Activated CD4-positive, alpha-beta memory T cell treated with anti-CD3 and anti-CD28 coated beads for 36 hours (primary cell): ENCODE measurements at regions not wholly inside any gene's neighbourhood (a gene's known extent, or its start where the extent isn't known, plus 50 kb on each side); places are given as distances from the start of the nearest gene placed in this dataset.

Source experiments
- CTCF ChIA-PET: fragments of 350-600 bp; sonication (Branson Sonifier 250); formaldehyde crosslinking; loops from one replicate; lab custom pipeline; 2021; ENCODE audit warnings: antibody characterized with exemption, inconsistent platforms; lab: Charles Lee
- POLR2A ChIA-PET: fragments of 350-600 bp; sonication (Branson Sonifier 250); formaldehyde crosslinking; loops from one replicate; lab custom pipeline; 2021; ENCODE audit warnings: antibody characterized with exemption; lab: Charles Lee
- DNase-seq: peaks from one replicate; pipeline ENCODE4 v3.0.0-alpha.2; 2020
- H3K27ac Mint-ChIP-seq: one replicate; pipeline ENCODE4 v1.8.0; 2021; ENCODE audit warnings: mixed read lengths
- H3K27me3 Mint-ChIP-seq: one replicate; pipeline ENCODE4 v1.8.0; 2021; ENCODE audit warnings: mixed read lengths
- H3K36me3 Mint-ChIP-seq: one replicate; pipeline ENCODE4 v1.8.0; 2021; ENCODE audit warnings: mixed read lengths
- H3K4me1 Mint-ChIP-seq: one replicate; pipeline ENCODE4 v1.8.0; 2021; ENCODE audit warnings: low read depth, mixed read lengths
- H3K4me3 Mint-ChIP-seq: one replicate; pipeline ENCODE4 v1.8.0; 2021; ENCODE audit warnings: mild to moderate bottlenecking, mixed read lengths
- H3K9me3 Mint-ChIP-seq: one replicate; pipeline ENCODE4 v1.8.0; 2021; ENCODE audit warnings: mixed read lengths
- intact Hi-C: fragments of 100-400 bp; cut with micrococcal nuclease; formaldehyde crosslinking; loops from one replicate; pipeline ENCODE4 v1.15.1; 2023

DNA sequence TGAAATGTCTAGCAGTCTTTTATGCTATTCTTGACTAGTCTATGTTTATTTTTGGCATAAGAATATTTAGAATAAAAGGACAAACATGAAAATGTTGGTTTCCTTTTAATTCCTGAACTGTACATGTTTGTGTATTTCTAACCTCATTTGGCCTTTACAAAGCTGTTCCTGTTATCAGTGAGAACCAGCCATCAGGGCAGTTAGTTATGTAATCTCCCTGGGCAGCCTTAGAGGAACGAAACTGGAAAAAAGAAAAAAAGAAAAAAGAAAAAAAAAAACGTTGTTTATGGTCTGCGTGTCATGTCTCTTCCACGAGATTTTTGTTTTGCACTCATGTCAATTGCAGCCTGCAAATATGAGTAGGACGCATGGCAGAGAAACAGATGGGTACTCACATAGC lies 193.7 kb downstream of the MAGEB5 start:
- CTCF ChIA-PET = no interaction called here
- no peak overlapping the region for H3K4me3 Mint-ChIP-seq
- H3K36me3 Mint-ChIP-seq = no peaks in the 10 kb centered on the region
- H3K27ac Mint-ChIP-seq = no peak overlapping the region
- no peaks in the 10 kb centered on the region for H3K4me1 Mint-ChIP-seq
- DNase-seq = no peak
- H3K9me3 Mint-ChIP-seq = no peaks in the 10 kb centered on the region
- POLR2A ChIA-PET = no interaction called here
- no peaks in the 10 kb centered on the region for H3K27me3 Mint-ChIP-seq
- intact Hi-C loops = no loop called here

GRCh38 chrX:26387906-26388305 lies 171.9 kb downstream of the MAGEB5 start:
- CTCF ChIA-PET = no interaction called here
- Mint-ChIP-seq H3K4me1 (no peaks in the 10 kb centered on the region), H3K4me3 (no peak overlapping the region), H3K27ac (no peak overlapping the region), H3K27me3 (no peaks in the 10 kb centered on the region), H3K36me3 (no peaks in the 10 kb centered on the region), H3K9me3 (no peaks in the 10 kb centered on the region)
- intact Hi-C loops = no loop called here
- DNase-seq = no peak
- POLR2A ChIA-PET = no interaction called here

DNA sequence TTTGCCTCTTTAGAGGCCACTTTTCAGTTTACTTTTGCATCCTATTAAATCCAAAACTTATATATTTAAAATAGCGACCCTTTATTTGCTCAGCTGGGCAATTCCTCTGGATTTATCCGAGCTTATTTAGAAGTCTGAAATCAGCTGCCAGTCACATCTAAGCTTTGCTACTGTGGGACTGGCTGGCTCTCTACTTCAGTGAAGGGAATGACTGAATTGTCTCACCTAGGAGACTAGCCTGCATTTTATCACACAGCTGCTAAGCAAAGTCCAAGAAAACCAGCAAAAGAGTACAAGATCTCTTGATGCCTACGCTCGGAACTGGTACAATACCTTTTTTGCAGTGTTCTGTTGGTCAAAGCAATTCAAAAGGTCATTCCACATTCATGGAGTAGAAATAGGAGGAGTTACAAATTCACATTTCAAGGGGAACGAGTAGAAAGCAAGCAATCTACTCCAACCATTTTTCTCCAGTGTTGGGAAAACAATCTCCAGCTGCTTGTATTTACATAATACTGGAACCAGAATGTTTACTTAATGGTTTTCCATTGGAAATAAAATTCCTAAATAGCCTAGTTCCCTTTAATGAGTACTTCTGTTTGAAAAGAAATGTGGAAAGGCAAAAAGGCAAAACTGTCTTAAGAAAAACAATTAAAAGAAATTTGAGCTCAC lies 160.2 kb downstream of the MAGEB5 start:
- DNase-seq = no peak
- CTCF ChIA-PET = interaction anchor here (0.7 kb wide), 1 partner anchor 248 kb away, joined by 3 read pairs; no protein-coding TSS in a partner anchor
- no peak overlapping the region for H3K4me3 Mint-ChIP-seq
- H3K36me3 Mint-ChIP-seq = no peaks in the 10 kb centered on the region
- intact Hi-C loops = no loop called here
- H3K4me1 Mint-ChIP-seq = no peaks in the 10 kb centered on the region
- H3K9me3 Mint-ChIP-seq = peaks cover 2% of the 10 kb centered on the region
- no peak overlapping the region for H3K27ac Mint-ChIP-seq
- no peaks in the 10 kb centered on the region for H3K27me3 Mint-ChIP-seq
- POLR2A ChIA-PET = no interaction called here

- intact Hi-C loops = no loop called here
- H3K4me1 Mint-ChIP-seq = no peaks in the 10 kb centered on the region
- no peak overlapping the region for H3K27ac Mint-ChIP-seq
- DNase-seq = no peak
- no peaks in the 10 kb centered on the region for H3K27me3 Mint-ChIP-seq
- ChIA-PET POLR2A (no interaction called here), CTCF (no interaction called here)
- H3K4me3 Mint-ChIP-seq = no peak overlapping the region
- H3K36me3 Mint-ChIP-seq = no peaks in the 10 kb centered on the region
- peaks cover 2% of the 10 kb centered on the region for H3K9me3 Mint-ChIP-seq
Measured at GRCh38 chrX:26375346-26375745, 159.4 kb downstream of the MAGEB5 start.

DNA sequence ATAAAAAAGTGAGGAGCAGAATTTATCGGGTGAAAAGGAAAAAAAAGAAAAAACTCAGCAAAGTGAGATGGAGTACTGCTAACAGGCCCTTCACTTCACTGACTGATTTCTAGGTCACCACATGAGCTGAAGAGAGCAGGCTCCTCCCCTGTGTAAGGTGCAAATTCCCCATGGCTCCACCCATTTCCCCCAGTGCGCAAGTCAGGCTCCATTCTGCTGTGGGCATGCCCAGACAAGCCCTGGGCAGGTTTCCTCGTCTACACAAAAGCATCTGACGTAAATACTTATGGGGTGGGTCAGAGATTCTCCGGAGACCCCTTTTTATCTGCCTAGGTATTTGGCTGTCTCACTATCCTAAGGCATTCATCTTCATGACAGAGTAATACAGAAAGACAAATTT lies 157.9 kb downstream of the MAGEB5 start:
- POLR2A ChIA-PET = no interaction called here
- intact Hi-C loops = no loop called here
- CTCF ChIA-PET = no interaction called here
- H3K27me3 Mint-ChIP-seq = no peaks in the 10 kb centered on the region
- no peak overlapping the region for H3K27ac Mint-ChIP-seq
- H3K9me3 Mint-ChIP-seq = no peaks in the 10 kb centered on the region
- no peaks in the 10 kb centered on the region for H3K4me1 Mint-ChIP-seq
- no peak for DNase-seq
- H3K4me3 Mint-ChIP-seq = no peak overlapping the region
- H3K36me3 Mint-ChIP-seq = no peaks in the 10 kb centered on the region

DNA sequence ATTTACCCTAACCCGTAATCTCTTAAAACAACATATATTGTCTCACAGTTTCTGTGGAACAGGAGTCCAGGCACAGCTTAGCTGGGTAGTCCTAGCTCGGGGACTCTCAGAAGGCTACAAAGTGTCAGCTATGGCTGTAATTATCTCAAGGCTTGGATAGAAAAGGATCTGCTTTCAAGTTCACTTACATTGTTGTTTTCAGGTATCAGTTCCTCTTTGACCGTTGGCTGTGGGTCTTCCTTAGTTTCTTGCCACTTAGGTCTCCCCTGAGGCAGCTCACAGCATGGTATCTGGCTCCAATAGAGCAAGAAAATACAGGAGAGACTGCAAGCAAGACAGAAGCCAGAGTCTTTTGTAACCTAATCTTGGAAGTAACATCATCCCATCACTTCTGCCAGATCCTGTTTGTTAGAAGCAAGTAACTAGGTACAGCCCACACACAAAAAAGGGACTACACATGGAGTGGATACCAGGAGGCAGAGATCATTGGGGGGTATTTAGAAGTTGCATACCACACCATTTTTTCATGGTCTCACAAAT lies 137.0 kb downstream of the MAGEB5 start:
- no peak for DNase-seq
- Mint-ChIP-seq H3K27me3 (no peaks in the 10 kb centered on the region), H3K27ac (no peak overlapping the region), H3K4me1 (no peaks in the 10 kb centered on the region), H3K9me3 (no peaks in the 10 kb centered on the region), H3K36me3 (no peaks in the 10 kb centered on the region), H3K4me3 (no peak overlapping the region)
- ChIA-PET CTCF (no interaction called here), POLR2A (no interaction called here)
- intact Hi-C loops = no loop called here

DNA sequence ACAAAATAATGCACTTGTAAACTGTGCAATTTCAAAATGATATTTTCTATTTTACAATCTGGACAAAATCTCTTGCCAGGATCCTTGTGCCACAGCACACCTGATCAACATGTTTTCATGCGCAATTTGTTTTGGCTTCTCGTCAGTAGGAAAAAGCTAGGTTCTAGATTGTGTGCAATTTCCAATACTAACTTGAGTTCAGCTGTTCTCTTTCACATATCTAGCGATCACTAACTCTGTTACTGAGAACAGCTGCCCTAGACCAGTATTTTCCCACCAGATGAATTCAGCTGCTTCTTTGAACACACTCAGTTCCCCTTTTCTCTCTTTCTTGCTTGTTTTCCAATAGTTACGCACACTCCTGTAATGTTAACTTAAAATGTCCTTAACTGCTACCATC lies 131.2 kb downstream of the MAGEB5 start:
- H3K4me3 Mint-ChIP-seq = no peak overlapping the region
- H3K9me3 Mint-ChIP-seq = no peaks in the 10 kb centered on the region
- POLR2A ChIA-PET = no interaction called here
- H3K27me3 Mint-ChIP-seq = no peaks in the 10 kb centered on the region
- no peaks in the 10 kb centered on the region for H3K4me1 Mint-ChIP-seq
- CTCF ChIA-PET = no interaction called here
- H3K27ac Mint-ChIP-seq = no peak overlapping the region
- no peaks in the 10 kb centered on the region for H3K36me3 Mint-ChIP-seq
- intact Hi-C loops = no loop called here
- no peak for DNase-seq

- Mint-ChIP-seq H3K4me1 (no peaks in the 10 kb centered on the region), H3K27me3 (no peaks in the 10 kb centered on the region), H3K27ac (no peak overlapping the region), H3K4me3 (no peak overlapping the region), H3K9me3 (peaks cover 3% of the 10 kb centered on the region), H3K36me3 (no peaks in the 10 kb centered on the region)
- CTCF ChIA-PET = no interaction called here
- POLR2A ChIA-PET = no interaction called here
- no peak for DNase-seq
- intact Hi-C loops = no loop called here
Measured at GRCh38 chrX:26334232-26334631, 118.3 kb downstream of the MAGEB5 start.

DNA sequence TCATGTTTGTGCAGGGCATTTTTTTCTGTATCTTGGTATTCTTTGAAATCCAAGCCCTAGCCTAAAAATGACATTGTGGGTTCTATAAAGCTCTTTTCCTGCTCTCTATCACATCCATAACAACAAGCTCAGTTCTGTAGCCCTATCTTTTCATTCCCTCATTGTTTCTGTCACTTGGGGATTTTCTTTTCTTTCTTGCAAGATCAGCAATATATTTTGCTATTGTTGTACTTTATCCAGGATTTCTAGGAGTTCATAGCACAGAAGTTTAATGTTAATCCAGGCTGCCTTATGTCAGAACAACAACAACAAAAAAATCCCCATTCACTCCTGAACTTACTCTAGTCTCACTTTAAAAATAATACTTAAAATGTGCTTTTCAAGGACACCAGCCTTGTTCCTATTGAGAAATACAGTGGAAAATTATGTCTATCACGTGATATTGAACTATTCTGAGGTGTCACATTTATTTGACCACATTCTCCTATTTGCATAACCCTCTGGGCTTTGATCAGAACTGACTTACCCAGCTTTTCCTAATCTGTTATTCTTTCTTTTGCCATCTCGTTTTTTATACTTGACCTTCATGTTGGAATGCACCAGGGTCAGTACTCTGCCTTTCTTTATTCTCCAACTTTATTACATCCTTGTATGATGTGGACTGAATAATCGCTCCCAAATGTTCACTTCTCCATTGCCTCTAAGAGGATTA lies 112.8 kb downstream of the MAGEB5 start:
- no peaks in the 10 kb centered on the region for H3K4me1 Mint-ChIP-seq
- no peaks in the 10 kb centered on the region for H3K9me3 Mint-ChIP-seq
- no peak overlapping the region for H3K4me3 Mint-ChIP-seq
- no peaks in the 10 kb centered on the region for H3K27me3 Mint-ChIP-seq
- ChIA-PET POLR2A (no interaction called here), CTCF (no interaction called here)
- DNase-seq = no peak
- H3K36me3 Mint-ChIP-seq = no peaks in the 10 kb centered on the region
- H3K27ac Mint-ChIP-seq = no peak overlapping the region
- intact Hi-C loops = no loop called here

DNA sequence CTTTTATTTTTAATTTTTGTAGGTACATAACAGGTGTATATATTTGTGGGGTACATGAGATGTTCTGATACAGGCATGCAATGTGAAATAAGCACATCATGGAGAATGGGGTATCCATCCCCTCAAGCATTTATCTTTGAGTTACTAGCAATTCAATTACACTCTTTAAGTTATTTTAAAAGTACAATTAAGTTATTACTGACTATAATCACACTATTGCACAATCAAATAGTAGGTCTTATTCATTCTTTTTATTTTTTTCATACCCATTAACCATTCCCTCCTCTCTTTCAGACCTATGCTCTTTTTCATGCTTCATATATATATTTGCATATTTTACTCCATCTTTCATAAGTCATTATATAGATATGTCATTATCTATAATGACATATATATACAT lies 93.3 kb downstream of the MAGEB5 start:
- no peak for DNase-seq
- ChIA-PET POLR2A (no interaction called here), CTCF (no interaction called here)

GRCh38 chrX:26295425-26295824 lies 79.5 kb downstream of the MAGEB5 start:
- no peaks in the 10 kb centered on the region for H3K27me3 Mint-ChIP-seq
- no peak overlapping the region for H3K4me3 Mint-ChIP-seq
- DNase-seq = no peak
- intact Hi-C loops = no loop called here
- CTCF ChIA-PET = no interaction called here
- peaks cover 3% of the 10 kb centered on the region for H3K9me3 Mint-ChIP-seq
- no peaks in the 10 kb centered on the region for H3K4me1 Mint-ChIP-seq
- no peaks in the 10 kb centered on the region for H3K36me3 Mint-ChIP-seq
- POLR2A ChIA-PET = no interaction called here
- H3K27ac Mint-ChIP-seq = no peak overlapping the region

More for the DNA sequence above, 93.3 kb downstream of the MAGEB5 start:
- H3K9me3 Mint-ChIP-seq = no peaks in the 10 kb centered on the region
- no peaks in the 10 kb centered on the region for H3K4me1 Mint-ChIP-seq
- H3K27me3 Mint-ChIP-seq = no peaks in the 10 kb centered on the region
- no peaks in the 10 kb centered on the region for H3K36me3 Mint-ChIP-seq
- H3K4me3 Mint-ChIP-seq = no peak overlapping the region
- H3K27ac Mint-ChIP-seq = no peak overlapping the region
- intact Hi-C loops = no loop called here

GRCh38 chrX:26286836-26287235 lies 70.9 kb downstream of the MAGEB5 start:
- CTCF ChIA-PET = no interaction called here
- Mint-ChIP-seq H3K27me3 (no peaks in the 10 kb centered on the region), H3K27ac (no peak overlapping the region)

More at GRCh38 chrX:26286836-26287235, 70.9 kb downstream of the MAGEB5 start:
- POLR2A ChIA-PET = no interaction called here
- Mint-ChIP-seq H3K4me1 (no peaks in the 10 kb centered on the region), H3K36me3 (no peaks in the 10 kb centered on the region), H3K4me3 (no peak overlapping the region), H3K9me3 (peaks cover 3% of the 10 kb centered on the region)
- no peak for DNase-seq
- intact Hi-C loops = no loop called here
